ENCODE measurements at regions not wholly inside any gene's neighbourhood (a gene's known extent, or its start where the extent isn't known, plus 50 kb on each side); places are given as distances from the start of the nearest gene placed in this dataset.

GRCh38 chr4:112951362-112952312 lies 97.8 kb upstream of the ANK2 start:
- WGBS (ENCODE audit: insufficient coverage, low coverage, missing lambda C conversion rate): 2% methylated on average over 6 of the region's 6 CpGs
- FAIRE-seq: peak; percentile 84
- Histone ChIP-seq H2AFZ (ENCODE audit: low read depth, low read length) (no peak overlapping the region), H4K20me1 (replicated peaks; ENCODE audit: control insufficient read depth, insufficient read depth, low read length) (no peaks in the 10 kb centered on the region), H3K9me3 (replicated peaks; ENCODE audit: control insufficient read depth, insufficient read depth, low read depth, low read length) (no peaks in the 10 kb centered on the region), H3K4me1 (replicated peaks in 1 of 2; ENCODE audit: control insufficient read depth in 2 of 2, insufficient read depth in 2 of 2, low read length in 2 of 2) (no peaks in the 10 kb centered on the region), H3K9me1 (ENCODE audit: control insufficient read depth, insufficient read depth, low read length) (no peaks in the 10 kb centered on the region), H3K27ac (ENCODE audit: extremely low read depth, low read depth, low read length) (no peak overlapping the region), H3K36me3 (ENCODE audit: control insufficient read depth, insufficient read depth, low read length) (no peaks in the 10 kb centered on the region), H3K4me3 (no peak overlapping the region), H3K9ac (ENCODE audit: insufficient read depth in 1 of 2, low read depth in 2 of 2, low read length in 2 of 2) (no peak overlapping the region), H3K4me2 (ENCODE audit: insufficient read depth, low read length) (no peak overlapping the region), H3K79me2 (ENCODE audit: control insufficient read depth, insufficient read depth, low read length) (no peaks in the 10 kb centered on the region), H3K27me3 (ENCODE audit: control insufficient read depth in 2 of 2, insufficient read depth in 2 of 2, low read length in 2 of 2) (no peaks in the 10 kb centered on the region)
- no TSS peak for BruUV-seq (replicated peaks)
- POLR2A ChIA-PET: interaction anchor here (0.7 kb wide), 1 partner anchor 560 kb away, joined by 3 read pairs; no protein-coding TSS in a partner anchor
- CTCF ChIA-PET (ENCODE audit: low intra/inter-chr PET ratio): no interaction called here
- no peak for ATAC-seq
- in situ Hi-C loops (cut with MboI): no loop called here
- intact Hi-C loops (cut with micrococcal nuclease): no loop called here
- TF ChIP-seq CTCF (IDR thresholded peaks at IDR 0.05 in 2 of 3, conservative IDR thresholded peaks at IDR 0.05 in 1 of 3; ENCODE audit: insufficient read depth in 2 of 3, low read depth in 1 of 3, low read length in 3 of 3) (peak in 2 of 3 experiments; percentile 25 to 53; a peak in 4 of 6 replicates), RBM22 (IDR thresholded peaks at IDR 0.05; ENCODE audit: low read depth, low read length, poor library complexity, severe bottlenecking) (no peak)
- peak in 2 of 4 experiments; percentile 7 to 18 for DNase-seq (ENCODE audit: extremely low read depth in 1 of 4, low spot score in 3 of 4)
